ENCODE measurements at regions not wholly inside any gene's neighbourhood (a gene's known extent, or its start where the extent isn't known, plus 50 kb on each side); places are given as distances from the start of the nearest gene placed in this dataset.

- no peak for DNase-seq
These were observed 76.4 kb downstream of the CXXC4 start for GRCh38 chr4:104418286-104418685.

GRCh38 chr4:104417357-104417882 is 77.3 kb downstream of the CXXC4 start:
- DNase-seq = no peak

- peak in 1 of 2 experiments; percentile 9 for DNase-seq
These were observed 77.9 kb downstream of the CXXC4 start for GRCh38 chr4:104416725-104417356.

- no peak for DNase-seq
These were observed 81.2 kb downstream of the CXXC4 start for GRCh38 chr4:104413487-104413886.

GRCh38 chr4:104412344-104412743 is 82.3 kb downstream of the CXXC4 start:
- DNase-seq = no peak

GRCh38 chr4:104411502-104411901 is 83.2 kb downstream of the CXXC4 start:
- no peak for DNase-seq

GRCh38 chr4:104408878-104409277 is 85.8 kb downstream of the CXXC4 start:
- no peak for DNase-seq

- no peak for DNase-seq
These were observed 90.3 kb downstream of the CXXC4 start for GRCh38 chr4:104404361-104404760.

- peak in 1 of 2 experiments; percentile 6 for DNase-seq
These were observed 99.5 kb downstream of the CXXC4 start for GRCh38 chr4:104395168-104395614.

- peak in 1 of 2 experiments; percentile 43 for DNase-seq
These were observed 100.1 kb downstream of the CXXC4 start for GRCh38 chr4:104394406-104395167.

- no peak for DNase-seq
These were observed 100.9 kb downstream of the CXXC4 start for GRCh38 chr4:104393655-104394324.

- DNase-seq = no peak
These were observed 109.0 kb downstream of the CXXC4 start for GRCh38 chr4:104385713-104386112.

GRCh38 chr4:104382961-104383360 is 111.7 kb downstream of the CXXC4 start:
- no peak for DNase-seq

GRCh38 chr4:104381729-104382128 is 113.0 kb downstream of the CXXC4 start:
- DNase-seq = no peak

GRCh38 chr4:104365618-104366017 is 129.1 kb downstream of the CXXC4 start:
- no peak for DNase-seq

- DNase-seq = no peak
These were observed 141.2 kb downstream of the CXXC4 start for GRCh38 chr4:104353481-104353880.

- DNase-seq = no peak
These were observed 142.5 kb downstream of the CXXC4 start for GRCh38 chr4:104352211-104352610.

GRCh38 chr4:104351706-104352105 is 143.0 kb downstream of the CXXC4 start:
- no peak for DNase-seq

GRCh38 chr4:104345598-104346242 is 149.0 kb downstream of the CXXC4 start:
- no peak for DNase-seq

- no peak for DNase-seq
These were observed 150.2 kb downstream of the CXXC4 start for GRCh38 chr4:104344342-104344980.

GRCh38 chr4:104334410-104334809 is 160.3 kb downstream of the CXXC4 start:
- DNase-seq = no peak

- DNase-seq = no peak
These were observed 164.4 kb downstream of the CXXC4 start for GRCh38 chr4:104330125-104330905.
